NB4 (cell line): ENCODE measurements at regions not wholly inside any gene's neighbourhood (a gene's known extent, or its start where the extent isn't known, plus 50 kb on each side); places are given as distances from the start of the nearest gene placed in this dataset.

Source experiments
- MYC ChIP-seq: IDR thresholded peaks from 2 replicates; pipeline ENCODE4 v1.6.1; 2011; ENCODE audit warnings: low read depth, low read length
- POLR2A ChIP-seq: IDR thresholded peaks from 2 replicates; pipeline ENCODE4 v1.6.1; 2011; ENCODE audit warnings: mild to moderate bottlenecking; ENCODE audit not compliant: insufficient read length; ENCODE audit errors: extremely low read depth
- TF ChIP-seq, protein P1 (sequence below): IDR thresholded peaks from one replicate; pipeline ENCODE4 v1.5.1; 2012; ENCODE audit warnings: low read depth, low read length

DNA sequence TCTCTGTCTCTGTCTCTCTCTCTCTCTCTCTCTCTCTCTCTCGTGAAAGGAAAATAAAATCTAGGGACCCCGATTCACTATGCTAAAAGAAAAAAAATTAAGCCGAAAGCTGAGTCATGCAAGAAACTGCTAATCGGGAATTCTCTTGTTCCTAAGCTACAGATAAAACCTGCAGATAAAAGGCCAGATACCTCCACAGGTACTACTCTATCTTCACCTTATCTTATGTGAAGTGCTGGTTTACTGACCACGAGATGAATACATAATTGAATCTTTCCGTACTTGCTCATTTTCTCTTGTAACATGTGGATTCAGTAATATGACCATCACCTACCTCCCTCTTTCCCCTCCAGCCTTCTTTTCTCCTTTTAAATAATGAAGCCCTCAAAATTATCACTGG is 120.5 kb downstream of the RFX6 start:
- TF ChIP-seq, protein P1, sequence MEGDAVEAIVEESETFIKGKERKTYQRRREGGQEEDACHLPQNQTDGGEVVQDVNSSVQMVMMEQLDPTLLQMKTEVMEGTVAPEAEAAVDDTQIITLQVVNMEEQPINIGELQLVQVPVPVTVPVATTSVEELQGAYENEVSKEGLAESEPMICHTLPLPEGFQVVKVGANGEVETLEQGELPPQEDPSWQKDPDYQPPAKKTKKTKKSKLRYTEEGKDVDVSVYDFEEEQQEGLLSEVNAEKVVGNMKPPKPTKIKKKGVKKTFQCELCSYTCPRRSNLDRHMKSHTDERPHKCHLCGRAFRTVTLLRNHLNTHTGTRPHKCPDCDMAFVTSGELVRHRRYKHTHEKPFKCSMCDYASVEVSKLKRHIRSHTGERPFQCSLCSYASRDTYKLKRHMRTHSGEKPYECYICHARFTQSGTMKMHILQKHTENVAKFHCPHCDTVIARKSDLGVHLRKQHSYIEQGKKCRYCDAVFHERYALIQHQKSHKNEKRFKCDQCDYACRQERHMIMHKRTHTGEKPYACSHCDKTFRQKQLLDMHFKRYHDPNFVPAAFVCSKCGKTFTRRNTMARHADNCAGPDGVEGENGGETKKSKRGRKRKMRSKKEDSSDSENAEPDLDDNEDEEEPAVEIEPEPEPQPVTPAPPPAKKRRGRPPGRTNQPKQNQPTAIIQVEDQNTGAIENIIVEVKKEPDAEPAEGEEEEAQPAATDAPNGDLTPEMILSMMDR: no peak
- TF ChIP-seq POLR2A (no peak), MYC (no peak)
